Panc1 (cell line): ENCODE measurements at regions not wholly inside any gene's neighbourhood (a gene's known extent, or its start where the extent isn't known, plus 50 kb on each side); places are given as distances from the start of the nearest gene placed in this dataset.

ENCODE experiments used
- ATAC-seq: fragments of 200-7000 bp; cut with Tn5 transposase; 2 replicates; pipeline ENCODE4 v1.9.1; 2020; ENCODE audit warnings: mild to moderate bottlenecking, moderate library complexity
- BruUV-seq: library from RNA; stranded (reverse); fragments of 400-500 nt; replicated peaks from 2 replicates; lab custom pipeline; 2021; lab: Mats Ljungman, UMichigan
- CTCF ChIA-PET: fragments of 300-600 bp; sonication (Branson Sonifier 250); formaldehyde crosslinking; loops from one replicate; lab custom pipeline; 2022; ENCODE audit warnings: antibody characterized with exemption; lab: Charles Lee
- POLR2A ChIA-PET: fragments of 300-600 bp; sonication (Branson Sonifier 250); formaldehyde crosslinking; loops from one replicate; lab custom pipeline; 2022; ENCODE audit warnings: antibody characterized with exemption; lab: Charles Lee
- DNase-seq: peaks from one replicate; pipeline ENCODE4 v3.0.0-alpha.2; 2010; ENCODE audit warnings: low read depth, low spot score
- H3K27ac ChIP-seq: 2 replicates; pipeline ENCODE4 v1.5.1; 2011; ENCODE audit warnings: mild to moderate bottlenecking, low read length, inconsistent platforms
- H3K27me3 ChIP-seq: fragments of 200-500 bp; sonication (Bioruptor generic); 2 replicates; pipeline ENCODE4 v1.6.0; 2014; ENCODE audit warnings: low read length, inconsistent platforms; ENCODE audit not compliant: control insufficient read depth, insufficient read depth
- H3K36me3 ChIP-seq: fragments of 200-500 bp; sonication (Bioruptor generic); 2 replicates; pipeline ENCODE4 v1.5.1; 2014; ENCODE audit warnings: inconsistent platforms, mild to moderate bottlenecking, low read length, moderate library complexity; ENCODE audit not compliant: control insufficient read depth, insufficient read depth
- H3K4me1 ChIP-seq: 2 replicates; pipeline ENCODE4 v1.5.1; 2011; ENCODE audit warnings: inconsistent platforms, mild to moderate bottlenecking, low read length, moderate library complexity; ENCODE audit not compliant: control insufficient read depth, insufficient read depth
- H3K4me3 ChIP-seq, 2 experiments: 2 replicates each; pipeline ENCODE4 v1.5.1; 2011 to 2012; ENCODE audit warnings: low read depth in 2 of 2, low read length in 2 of 2, mild to moderate bottlenecking in 2 of 2, inconsistent platforms in 1 of 2, moderate library complexity in 1 of 2
- H3K9me3 ChIP-seq: fragments of 200-500 bp; sonication (Bioruptor generic); 2 replicates; pipeline ENCODE4 v1.5.1; 2014; ENCODE audit warnings: low read depth, mild to moderate bottlenecking, inconsistent platforms, low read length, moderate library complexity; ENCODE audit not compliant: control insufficient read depth, insufficient read depth
- CTCF ChIP-seq: fragments of 450-650 bp; IDR thresholded peaks from 2 replicates; pipeline ENCODE4 v1.5.1; 2017; ENCODE audit warnings: mild to moderate bottlenecking
- POLR2AphosphoS5 ChIP-seq: IDR thresholded peaks from 2 replicates; pipeline ENCODE4 v1.6.1; 2012; ENCODE audit warnings: mild to moderate bottlenecking, low read depth, low read length, moderate library complexity
- REST ChIP-seq, 2 experiments: IDR thresholded peaks; 2 replicates each; pipeline ENCODE4 v1.6.1; 2011 to 2012; ENCODE audit warnings: low read depth in 2 of 2, control low read depth in 1 of 2, low read length in 1 of 2, mild to moderate bottlenecking in 1 of 2, moderate library complexity in 1 of 2; ENCODE audit not compliant: insufficient read depth in 1 of 2
- SIN3A ChIP-seq: IDR thresholded peaks from 2 replicates; pipeline ENCODE4 v1.6.1; 2012; ENCODE audit warnings: low read depth, mild to moderate bottlenecking, low read length, moderate library complexity, borderline replicate concordance; ENCODE audit not compliant: insufficient read depth
- TCF7L2 ChIP-seq: IDR thresholded peaks from 2 replicates; pipeline ENCODE4 v1.6.1; 2011; ENCODE audit warnings: mild to moderate bottlenecking, low read depth, low read length, inconsistent platforms
- in situ Hi-C: cut with HindIII; loops from 2 replicates; pipeline ENCODE4 v1.10.0; 2016; ENCODE audit warnings: low sequenced_read_pairs, low pct_unique_long_range_greater_than_20kb
- intact Hi-C: fragments of 100-400 bp; cut with micrococcal nuclease; formaldehyde crosslinking; loops from one replicate; pipeline ENCODE4 v1.10.0; 2022; ENCODE audit not compliant: unreplicated experiment

GRCh38 chr12:67543021-67543770, 105.3 kb upstream of the DYRK2 start:
- ChIA-PET CTCF (no interaction called here), POLR2A (interaction anchor here (0.6 kb wide), 1 partner anchor 189 kb away, joined by 5 read pairs; no protein-coding TSS in a partner anchor)
- Histone ChIP-seq H3K27ac (no peak overlapping the region), H3K27me3 (no peaks in the 10 kb centered on the region), H3K9me3 (no peaks in the 10 kb centered on the region), H3K4me3 (no peak overlapping the region), H3K4me1 (no peaks in the 10 kb centered on the region), H3K36me3 (no peaks in the 10 kb centered on the region)
- no peak for TF ChIP-seq SIN3A
- no peak for TF ChIP-seq CTCF
- TF ChIP-seq POLR2AphosphoS5 = no peak
- no peak for TF ChIP-seq REST (IDR thresholded peaks at IDR 0.05; ENCODE audit: insufficient read depth in 1 of 2, low read depth in 2 of 2, low read length in 1 of 2)
- no peak for TF ChIP-seq TCF7L2
- BruUV-seq = no TSS peak
- no peak for DNase-seq
- ATAC-seq = no peak
- in situ Hi-C loops (no loop called here), intact Hi-C loops (no loop called here)

- TF ChIP-seq TCF7L2 = no peak
- TF ChIP-seq CTCF = no peak
- TF ChIP-seq REST (IDR thresholded peaks at IDR 0.05; ENCODE audit: insufficient read depth in 1 of 2, low read depth in 2 of 2, low read length in 1 of 2) = no peak
- no peak for TF ChIP-seq SIN3A
- TF ChIP-seq POLR2AphosphoS5 = no peak
- POLR2A ChIA-PET = no interaction called here
- no peaks in the 10 kb centered on the region for H3K4me1 ChIP-seq
- no peak overlapping the region for H3K27ac ChIP-seq
- intact Hi-C loops (no loop called here), in situ Hi-C loops (no loop called here)
- no peak for ATAC-seq
- no peak for DNase-seq
- CTCF ChIA-PET = no interaction called here
- no peaks in the 10 kb centered on the region for H3K36me3 ChIP-seq
- no peaks in the 10 kb centered on the region for H3K27me3 ChIP-seq
- H3K4me3 ChIP-seq = no peak overlapping the region
- no TSS peak for BruUV-seq
- no peaks in the 10 kb centered on the region for H3K9me3 ChIP-seq
Observed at GRCh38 chr12:67545298-67545697, 103.2 kb upstream of the DYRK2 start.
